M059J (cell line): ENCODE measurements at regions not wholly inside any gene's neighbourhood (a gene's known extent, or its start where the extent isn't known, plus 50 kb on each side); places are given as distances from the start of the nearest gene placed in this dataset.

ENCODE experiments used
- DNase-seq: peaks from one replicate; pipeline ENCODE4 v3.0.0-alpha.2; 2012; ENCODE audit warnings: low read depth

DNA sequence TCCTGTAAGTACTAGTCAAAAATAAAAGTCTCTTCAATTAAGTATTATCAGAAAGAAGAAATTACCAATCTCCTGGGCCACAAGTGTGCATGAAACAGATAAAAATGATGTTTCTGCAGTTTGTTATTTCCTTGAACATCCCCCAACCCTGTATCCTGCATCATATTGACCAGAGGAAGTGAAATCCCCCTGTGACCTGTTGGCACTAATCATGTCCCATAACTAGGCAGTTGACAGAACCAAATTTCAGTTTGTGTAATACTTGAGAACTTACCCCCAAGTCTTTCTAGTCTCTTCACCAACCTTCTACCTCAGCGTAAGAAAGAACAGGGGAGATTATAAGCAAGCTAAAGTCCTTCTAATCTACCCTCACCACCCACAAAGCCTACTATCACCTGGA lies 368.2 kb upstream of the PDE4D start:
- DNase-seq: no peak

- DNase-seq: peak; percentile 79
These were observed 367.1 kb upstream of the PDE4D start for GRCh38 chr5:60260658-60261057.

DNA sequence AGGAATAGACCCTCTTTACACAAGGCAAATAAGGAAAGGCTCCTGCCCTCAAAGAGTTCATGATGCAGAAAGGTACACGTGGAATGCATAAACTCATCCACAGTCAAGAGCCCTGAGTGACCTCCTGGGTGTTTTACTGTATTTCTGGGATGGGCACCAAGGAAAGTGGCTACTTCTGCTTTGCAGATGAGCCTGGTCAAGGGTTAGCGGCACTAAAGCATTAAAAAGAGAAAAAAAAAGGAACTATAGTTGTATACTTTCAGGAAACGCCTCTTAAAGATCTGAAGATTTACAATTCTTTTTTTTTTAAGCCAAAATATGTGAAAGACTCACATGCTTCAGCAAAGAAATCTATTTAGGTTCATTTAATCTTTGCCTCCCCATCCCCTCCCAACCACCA lies 366.2 kb upstream of the PDE4D start:
- no peak for DNase-seq

DNA sequence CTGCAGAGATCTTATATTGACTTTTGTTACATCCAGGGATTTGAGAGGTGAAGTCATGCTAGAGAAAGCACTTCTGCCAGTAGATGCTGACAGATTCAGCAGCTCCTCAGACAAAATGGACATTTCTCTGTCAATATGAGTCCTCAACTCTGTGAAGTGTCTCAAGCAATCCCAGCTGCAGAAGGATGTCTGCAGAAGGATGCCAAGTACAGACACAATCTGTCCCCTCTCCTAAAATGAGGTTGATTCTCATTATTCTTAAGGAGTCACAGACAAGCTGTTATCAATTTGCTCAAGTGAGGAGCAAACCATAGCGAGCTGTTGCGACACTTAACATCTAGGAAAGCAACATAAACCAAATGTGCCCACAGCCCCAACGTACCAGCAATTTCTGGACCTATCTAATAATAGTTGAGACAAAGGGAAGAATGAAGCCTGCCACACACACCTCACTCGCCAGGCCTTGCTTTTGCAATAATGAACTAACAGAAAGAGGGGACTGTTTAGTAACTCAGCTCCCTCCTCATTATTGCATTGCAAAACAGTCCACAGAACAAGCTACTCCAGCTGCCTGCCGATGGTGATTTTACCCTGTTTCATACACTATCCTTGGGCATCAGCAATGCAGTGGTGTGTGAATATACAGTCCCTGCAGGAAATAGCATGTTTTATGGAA lies 364.2 kb upstream of the PDE4D start:
- no peak for DNase-seq

DNA sequence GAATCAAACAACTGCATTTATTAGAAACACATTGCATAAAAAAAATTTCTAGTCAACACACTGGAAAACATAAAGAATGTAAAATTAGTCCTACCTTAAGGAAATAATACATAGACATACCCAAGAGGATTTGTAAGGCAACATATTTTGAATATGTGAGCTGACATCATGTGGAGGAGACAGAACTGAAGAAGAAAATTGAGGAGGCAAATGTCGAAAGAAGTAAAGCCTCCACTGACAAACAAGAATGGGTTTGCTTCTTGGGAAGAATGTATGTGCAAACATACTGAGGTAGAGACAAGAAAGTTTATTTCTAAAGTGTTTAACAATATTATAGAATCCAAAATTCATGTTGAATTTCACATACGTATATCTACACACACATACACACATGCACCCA lies 363.0 kb upstream of the PDE4D start:
- no peak for DNase-seq

DNA sequence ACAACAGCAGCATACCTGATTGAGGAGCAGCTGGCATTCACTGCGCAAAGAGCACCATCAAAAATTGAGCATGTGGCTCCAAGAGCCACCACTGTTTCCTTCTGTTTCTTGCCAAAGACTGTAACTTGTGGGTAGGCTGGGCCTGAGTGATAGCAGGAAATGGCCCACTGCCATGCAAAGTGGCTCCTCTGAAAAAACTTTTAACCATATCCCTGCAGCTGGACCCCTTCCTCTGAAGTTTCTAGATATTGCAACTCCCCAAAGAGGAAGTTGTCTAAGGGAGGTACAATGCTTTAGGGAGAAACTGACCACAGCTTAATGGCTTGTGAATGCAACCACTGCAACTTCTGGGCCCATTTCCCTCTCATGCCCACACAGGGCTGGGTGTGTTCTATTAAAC lies 355.4 kb upstream of the PDE4D start:
- DNase-seq: peak; percentile 37

DNA sequence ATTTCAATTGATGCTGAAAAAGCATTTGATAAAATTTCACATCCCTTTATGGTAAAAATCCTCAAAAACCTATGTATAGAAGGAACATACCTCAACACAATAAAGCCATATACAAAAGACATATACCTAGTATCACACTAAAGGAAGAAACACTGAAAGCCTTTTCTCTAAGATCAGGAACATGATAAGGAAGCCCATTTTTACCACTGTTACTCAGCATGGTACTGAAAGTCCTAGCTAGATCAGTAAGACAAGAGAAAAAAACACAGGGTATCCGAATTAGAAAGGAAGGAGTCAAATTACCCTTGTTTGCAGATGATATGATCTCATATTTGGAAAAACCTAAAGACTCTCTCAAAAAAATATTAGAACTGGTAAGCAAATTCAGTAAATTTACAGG lies 350.2 kb upstream of the PDE4D start:
- DNase-seq: no peak

GRCh38 chr5:60232036-60232795 lies 338.7 kb upstream of the PDE4D start:
- no peak for DNase-seq

DNA sequence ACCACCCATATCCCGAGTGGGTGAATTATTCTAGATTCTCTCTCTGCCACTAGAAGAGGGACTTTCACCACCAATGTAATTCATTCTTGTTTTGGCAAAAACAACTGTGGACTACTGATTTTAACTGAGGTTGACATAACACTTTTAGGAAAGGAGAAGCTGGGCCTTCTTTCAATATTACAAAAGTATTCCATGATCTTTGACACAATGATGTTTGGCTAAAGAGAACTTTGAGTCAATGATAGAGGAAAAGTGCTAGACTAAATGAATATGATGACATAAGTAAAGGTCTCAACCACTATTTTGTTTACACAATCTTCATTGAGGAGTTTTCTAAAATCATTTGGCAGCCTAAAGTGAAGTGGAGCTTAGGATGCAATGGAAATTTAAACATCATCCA lies 336.9 kb upstream of the PDE4D start:
- no peak for DNase-seq

- DNase-seq: no peak
These were observed 336.2 kb upstream of the PDE4D start for GRCh38 chr5:60229691-60230185.

DNA sequence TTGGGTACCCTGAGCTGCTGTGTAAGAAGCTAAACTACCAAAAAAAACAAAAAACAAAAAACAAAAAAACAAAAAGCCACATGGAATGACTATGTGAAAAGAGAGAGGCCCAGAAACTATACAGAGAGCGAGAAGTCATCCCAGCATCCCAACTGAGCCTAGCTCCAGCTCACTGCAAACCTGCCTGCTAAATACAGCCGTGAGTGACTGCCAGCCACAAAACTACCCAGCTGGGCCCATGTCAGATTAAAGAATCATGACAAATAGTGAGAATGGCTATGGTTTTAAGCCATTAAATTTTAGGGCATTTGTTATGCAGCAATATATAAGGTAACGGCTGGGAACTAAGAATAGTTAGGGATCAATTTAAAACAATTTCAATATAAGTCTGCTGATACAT lies 335.1 kb upstream of the PDE4D start:
- no peak for DNase-seq

- DNase-seq: no peak
These were observed 332.6 kb upstream of the PDE4D start for GRCh38 chr5:60226128-60226527.

DNA sequence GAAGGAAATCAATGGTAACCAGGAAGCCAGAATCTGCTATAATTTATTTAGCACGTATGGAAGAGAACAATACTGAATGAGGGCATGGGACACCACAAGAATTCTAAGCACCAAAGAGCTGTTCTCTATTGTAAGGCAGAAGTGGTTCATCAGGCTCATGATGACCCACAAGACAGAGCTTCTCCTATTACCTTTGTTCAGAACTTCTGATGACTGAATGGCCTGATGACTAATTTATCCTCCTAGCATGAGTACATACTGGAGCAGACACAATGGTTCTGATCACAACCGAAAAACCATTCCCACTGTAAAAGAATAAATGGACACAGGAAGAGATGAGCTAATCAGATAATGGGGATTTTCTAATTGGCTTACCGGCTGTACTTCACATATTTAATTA lies 329.8 kb upstream of the PDE4D start:
- DNase-seq: peak; percentile 81

GRCh38 chr5:60219921-60220320 lies 326.4 kb upstream of the PDE4D start:
- DNase-seq: no peak

DNA sequence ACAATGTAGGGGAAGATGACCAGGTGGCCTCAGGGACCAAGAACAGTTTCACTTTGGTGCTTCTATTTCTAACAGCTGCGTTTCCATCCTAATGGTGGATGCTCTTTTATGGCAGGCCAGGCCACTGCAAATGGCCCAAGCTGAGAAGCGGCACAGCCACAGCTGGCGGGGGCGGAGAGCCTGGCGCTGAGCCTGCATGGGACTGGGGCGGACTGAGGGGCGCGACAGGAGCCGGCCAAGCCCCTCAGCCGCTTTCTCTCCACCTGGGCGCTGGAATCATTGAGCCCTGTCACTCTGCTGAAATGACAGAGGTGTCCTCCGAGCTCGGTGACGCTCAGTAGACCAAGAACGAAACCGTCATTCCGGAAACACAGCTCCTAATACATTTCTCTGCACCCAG lies 317.3 kb upstream of the PDE4D start:
- DNase-seq: peak; percentile 21

DNA sequence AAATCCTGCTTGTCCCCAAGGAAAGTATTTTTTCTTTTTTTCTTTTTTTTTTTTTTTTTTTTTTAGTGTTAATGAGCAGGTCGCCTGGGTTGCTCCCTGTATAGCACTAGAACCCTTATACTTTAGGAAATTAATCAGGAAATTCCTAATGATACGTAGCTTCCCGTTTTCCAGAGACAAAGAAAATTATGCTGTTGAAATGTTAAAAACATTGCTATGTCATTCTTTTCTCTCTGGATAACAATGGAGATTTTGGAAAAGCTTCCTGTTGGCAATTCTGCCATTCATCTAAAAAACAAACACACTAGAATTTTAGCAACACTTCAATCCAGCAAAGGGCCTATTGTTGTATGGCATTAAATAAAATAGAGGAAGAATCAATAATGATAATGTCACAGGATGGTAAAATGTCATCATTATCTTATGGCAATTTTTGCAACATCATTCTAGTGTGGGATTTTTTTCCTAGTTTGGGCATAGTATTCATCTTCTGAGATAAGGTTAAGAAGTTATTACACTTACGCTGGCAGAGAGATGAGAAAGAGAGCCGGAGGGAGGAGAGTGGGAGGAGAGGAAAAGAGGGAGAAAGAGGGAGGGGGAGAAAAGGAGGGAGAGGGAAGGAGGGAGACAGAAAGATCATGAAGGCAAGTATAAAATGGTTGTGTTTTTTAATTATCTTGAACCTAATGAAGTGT lies 315.8 kb upstream of the PDE4D start:
- no peak for DNase-seq

DNA sequence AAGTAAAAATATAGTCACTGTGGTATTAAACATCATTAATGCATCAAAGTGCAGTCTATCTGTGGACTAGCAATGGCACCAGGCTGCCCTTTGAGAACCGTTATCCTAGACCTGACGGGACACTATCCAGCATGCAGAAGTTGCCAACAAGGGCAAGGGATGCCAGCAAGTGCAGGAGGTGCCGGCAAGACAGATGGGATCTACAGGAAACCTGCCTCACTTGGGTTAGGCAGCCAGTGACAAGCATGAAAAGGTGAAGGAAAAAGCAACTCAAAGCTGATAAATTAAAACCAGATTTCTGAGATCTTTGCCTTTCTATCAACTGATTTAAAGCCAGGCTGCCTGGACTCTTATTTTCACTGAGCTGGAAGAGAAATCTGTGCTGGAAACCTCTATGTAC lies 315.2 kb upstream of the PDE4D start:
- DNase-seq: no peak

DNA sequence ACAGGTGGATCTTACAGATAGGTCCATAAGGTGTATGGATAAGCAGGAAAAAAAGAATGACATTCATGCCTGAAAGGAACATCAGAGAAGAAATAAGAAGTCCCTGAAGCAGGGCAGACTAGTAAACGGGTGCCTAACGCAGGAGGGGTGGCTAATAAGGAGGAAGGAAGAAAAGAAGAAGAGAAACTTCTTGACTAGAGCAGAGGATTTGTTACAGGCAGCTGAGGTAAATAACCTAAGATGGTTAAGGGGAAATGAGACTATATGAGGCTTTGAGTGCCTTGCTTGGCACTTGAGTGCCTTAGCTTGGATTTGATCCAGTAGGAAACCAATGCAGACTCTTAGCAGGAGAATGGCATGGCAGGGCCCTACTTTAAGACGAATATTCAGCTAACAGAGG lies 313.5 kb upstream of the PDE4D start:
- DNase-seq: no peak

DNA sequence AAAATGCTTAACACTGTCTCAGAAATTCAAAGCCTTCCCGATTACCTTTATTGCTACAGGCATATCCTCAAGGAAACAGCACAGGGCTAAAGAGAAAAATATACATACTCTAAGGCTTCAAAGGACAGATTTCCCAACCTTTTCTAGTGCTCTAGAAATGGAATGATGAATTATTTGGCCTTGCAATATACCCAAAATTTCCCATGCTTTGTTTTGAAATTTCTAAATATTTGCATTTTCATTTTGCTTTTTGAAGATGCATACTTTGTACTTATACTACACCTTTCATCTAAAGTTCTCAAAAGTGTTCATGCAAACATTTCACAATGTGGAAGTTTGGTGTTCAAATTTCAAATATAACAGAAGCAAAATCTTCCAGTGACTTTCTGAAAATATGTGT lies 312.7 kb upstream of the PDE4D start:
- no peak for DNase-seq

GRCh38 chr5:60205071-60205470 lies 311.5 kb upstream of the PDE4D start:
- DNase-seq: no peak

DNA sequence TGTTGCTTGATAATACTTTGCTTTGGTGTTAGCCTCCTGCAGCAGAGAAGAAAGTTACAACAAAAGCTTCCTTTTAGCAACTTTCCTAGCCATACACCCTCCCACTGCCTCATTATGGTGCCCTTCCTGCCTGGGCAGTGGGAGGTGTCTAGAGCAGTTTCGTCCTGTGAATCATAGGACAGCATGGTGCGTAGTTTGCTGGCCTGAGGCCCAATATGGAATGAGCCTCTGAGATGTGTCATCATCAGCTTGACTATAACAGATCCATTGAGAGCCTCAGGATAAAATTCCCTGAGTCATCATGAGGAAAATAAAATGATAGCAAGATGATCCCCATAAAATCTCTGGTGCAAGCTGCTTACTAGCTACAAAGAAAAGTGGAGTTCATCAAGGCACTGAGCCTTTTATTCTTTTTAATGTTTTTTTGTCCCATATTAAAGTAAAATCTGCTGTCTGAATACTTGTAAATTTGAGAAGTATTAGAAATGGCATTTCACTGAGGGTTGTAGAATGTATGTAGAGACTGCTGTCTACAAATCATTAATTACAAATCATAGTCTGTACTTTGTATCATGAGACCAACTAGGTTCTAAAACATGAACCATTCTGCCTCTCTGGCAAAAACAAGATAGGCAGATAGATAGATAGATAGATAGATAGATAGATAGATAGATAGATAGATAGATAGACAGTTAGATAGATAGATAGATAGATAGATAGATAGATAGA lies 303.0 kb upstream of the PDE4D start:
- DNase-seq: peak; percentile 99

DNA sequence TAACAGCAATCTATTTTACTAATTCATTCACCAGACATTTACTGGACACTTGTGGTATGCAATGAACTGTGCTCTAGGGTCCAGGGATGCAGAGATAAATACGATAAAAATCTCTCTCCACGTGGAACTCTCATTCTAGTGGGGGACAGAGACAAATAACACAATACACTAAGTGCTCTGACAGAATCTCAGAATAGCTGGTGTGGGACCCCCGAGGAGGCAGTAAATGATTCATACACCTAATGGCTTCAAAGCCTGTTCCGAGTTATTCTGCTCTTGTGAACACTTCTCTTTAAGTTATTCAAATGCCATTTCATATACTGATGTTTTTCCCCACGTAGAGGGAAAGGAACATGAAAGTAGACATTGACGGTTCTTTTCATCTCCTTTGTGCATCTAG lies 302.0 kb upstream of the PDE4D start:
- DNase-seq: no peak
